Sigmoid colon (tissue), 4 donors: ENCODE measurements at regions not wholly inside any gene's neighbourhood (a gene's known extent, or its start where the extent isn't known, plus 50 kb on each side); places are given as distances from the start of the nearest gene placed in this dataset.

Experiments
- CTCF ChIP-seq, 4 experiments: fragments of 450-650 bp in 3 of 4; fragments of 200-600 bp in 1 of 4; IDR thresholded peaks; one replicate each; pipeline ENCODE4 v1.5.1; 2016 to 2019; ENCODE audit warnings: antibody characterized with exemption in 4 of 4, mild to moderate bottlenecking in 3 of 4, moderate library complexity in 2 of 4
- EP300 ChIP-seq, 4 donors: sonication (generic); formaldehyde crosslinking; IDR thresholded peaks; one replicate each; pipeline ENCODE4 v1.6.1; 2017; ENCODE audit warnings: antibody characterized with exemption in 4 of 4
- POLR2A ChIP-seq, 2 donors: fragments of 450-650 bp; IDR thresholded peaks; one replicate each; pipeline ENCODE4 v1.6.1; 2016; ENCODE audit warnings: antibody characterized with exemption in 2 of 2, mild to moderate bottlenecking in 2 of 2, moderate library complexity in 2 of 2
- POLR2AphosphoS5 ChIP-seq, 4 donors: sonication (generic); formaldehyde crosslinking; IDR thresholded peaks; one replicate each; pipeline ENCODE4 v1.6.1; 2017; ENCODE audit warnings: antibody characterized with exemption in 4 of 4

GRCh38 chr6:74115674-74116073 lies 419.7 kb downstream of the CD109 start:
- no peak for TF ChIP-seq CTCF (IDR thresholded peaks at IDR 0.05)
- TF ChIP-seq POLR2AphosphoS5 (IDR thresholded peaks at IDR 0.05): no peak
- TF ChIP-seq POLR2A (IDR thresholded peaks at IDR 0.05): no peak
- TF ChIP-seq EP300 (IDR thresholded peaks at IDR 0.05): no peak
